Stomach smooth muscle (tissue), 2 donors: ENCODE measurements at regions not wholly inside any gene's neighbourhood (a gene's known extent, or its start where the extent isn't known, plus 50 kb on each side); places are given as distances from the start of the nearest gene placed in this dataset.
"Not testable (repeated sequence)": the region's sequence is repeated elsewhere in the genome, so short reads cannot be mapped to it uniquely, and the experiment has no call there.

Source experiments
- H3K27ac ChIP-seq: one replicate; pipeline ENCODE4 v1.7.0; 2013; ENCODE audit warnings: mild to moderate bottlenecking, low read length, inconsistent platforms
- H3K27me3 ChIP-seq, 2 donors: one replicate each; pipeline ENCODE4 v1.7.0; 2013; ENCODE audit warnings: low read length in 2 of 2; ENCODE audit not compliant: insufficient read depth in 2 of 2, control insufficient read depth in 1 of 2
- H3K36me3 ChIP-seq, 2 donors: one replicate each; pipeline ENCODE4 v1.7.0; 2013; ENCODE audit warnings: low read length in 2 of 2; ENCODE audit not compliant: control insufficient read depth in 2 of 2, insufficient read depth in 2 of 2
- H3K4me1 ChIP-seq: one replicate; pipeline ENCODE4 v1.7.0; 2013; ENCODE audit warnings: low read length; ENCODE audit not compliant: control insufficient read depth, insufficient read depth
- H3K4me3 ChIP-seq, 2 donors: one replicate each; pipeline ENCODE4 v1.7.0; 2013; ENCODE audit warnings: low read length in 2 of 2
- H3K9ac ChIP-seq, 2 donors: one replicate each; pipeline ENCODE4 v1.7.0; 2013; ENCODE audit warnings: low read length in 2 of 2, mild to moderate bottlenecking in 1 of 2
- H3K9me3 ChIP-seq, 2 donors: one replicate each; pipeline ENCODE4 v1.7.0; 2013; ENCODE audit warnings: low read length in 2 of 2; ENCODE audit not compliant: control insufficient read depth in 2 of 2
- donor health status: healthy.
- donor health status: Pancreatic carcinoma.

GRCh38 chr4:131683314-131683713 lies 1465.8 kb upstream of the PCDH10 start:
- H3K9me3 ChIP-seq, H3K27ac ChIP-seq, H3K4me1 ChIP-seq, H3K4me3 ChIP-seq, H3K27me3 ChIP-seq, H3K9ac ChIP-seq, H3K36me3 ChIP-seq: not testable (repeated sequence)

DNA sequence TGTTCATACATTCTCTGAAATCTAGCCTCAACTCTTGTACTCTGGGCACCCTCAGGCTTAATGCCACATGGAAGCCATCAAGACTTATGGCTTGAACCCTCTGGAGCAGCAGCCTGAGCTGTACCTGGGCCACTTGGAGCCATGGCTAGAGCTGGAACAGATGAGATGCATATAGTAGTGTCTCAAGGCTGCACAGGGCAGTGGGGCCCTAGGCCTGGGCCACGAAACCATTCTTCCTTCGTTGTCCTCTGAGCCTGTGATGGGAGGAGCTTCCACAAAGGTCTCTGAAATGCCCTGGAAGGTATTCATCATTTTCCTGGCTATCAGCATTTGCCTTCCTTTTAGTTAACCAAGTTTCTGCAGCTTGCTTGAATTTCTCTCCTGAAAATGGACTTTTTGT lies 1427.2 kb upstream of the PCDH10 start:
- Histone ChIP-seq H3K36me3 (no peaks in the 10 kb centered on the region), H3K9ac (no peak overlapping the region), H3K4me1 (no peaks in the 10 kb centered on the region), H3K4me3 (no peak overlapping the region), H3K27me3 (no peaks in the 10 kb centered on the region), H3K9me3 (no peaks in the 10 kb centered on the region), H3K27ac (no peak overlapping the region)

GRCh38 chr4:131723069-131723468 lies 1426.0 kb upstream of the PCDH10 start:
- H3K9ac ChIP-seq, H3K36me3 ChIP-seq, H3K27ac ChIP-seq, H3K4me1 ChIP-seq, H3K4me3 ChIP-seq, H3K27me3 ChIP-seq, H3K9me3 ChIP-seq: not testable (repeated sequence)

DNA sequence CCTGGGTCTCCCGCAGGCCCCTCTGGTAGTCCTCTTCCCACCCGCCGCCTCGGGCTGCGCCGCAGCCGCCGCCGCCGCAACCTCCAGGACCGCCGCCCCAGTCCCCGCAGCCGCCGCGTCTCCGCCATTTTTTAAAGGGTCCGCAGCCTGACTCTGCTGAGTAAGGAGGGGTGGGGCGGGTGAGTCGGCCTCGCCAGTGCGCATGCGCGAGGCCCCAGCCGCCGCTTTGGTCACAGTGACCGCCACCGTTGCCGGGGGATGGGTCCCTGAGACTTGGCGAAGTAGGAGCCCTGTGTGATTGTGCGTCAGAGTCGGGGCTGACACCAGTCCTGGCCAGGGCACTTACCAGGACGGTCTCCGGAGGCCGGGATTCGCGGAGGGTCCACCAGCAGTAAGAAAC lies 1424.2 kb upstream of the PCDH10 start:
- H3K36me3 ChIP-seq, H3K4me1 ChIP-seq, H3K27me3 ChIP-seq, H3K27ac ChIP-seq, H3K9me3 ChIP-seq, H3K9ac ChIP-seq: not testable (repeated sequence)
- H3K4me3 ChIP-seq: peak overlapping the region in 1 of 2 donors; percentile 52

DNA sequence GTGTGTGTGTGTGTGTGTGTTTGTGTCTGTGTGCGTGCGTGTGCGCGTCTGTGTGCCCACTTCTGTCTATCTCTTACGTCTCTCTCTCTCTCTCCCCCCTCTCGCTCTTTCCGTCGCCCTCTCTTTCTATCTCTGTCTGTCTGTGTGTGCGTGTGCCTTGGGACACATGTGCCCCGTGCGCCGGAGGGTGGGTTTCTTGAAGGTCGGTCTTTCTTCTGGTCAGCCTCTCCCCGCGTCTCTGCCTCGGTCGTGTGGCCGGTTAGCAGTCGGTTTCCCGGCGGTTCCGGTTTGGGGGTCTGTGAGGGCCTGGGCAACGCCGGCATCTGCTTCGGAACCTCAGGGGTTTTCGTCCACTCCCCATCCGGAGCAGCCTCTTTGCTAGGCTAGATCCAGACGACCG lies 1423.6 kb upstream of the PCDH10 start:
- H3K27ac ChIP-seq, H3K27me3 ChIP-seq, H3K4me3 ChIP-seq, H3K36me3 ChIP-seq, H3K4me1 ChIP-seq, H3K9ac ChIP-seq, H3K9me3 ChIP-seq: not testable (repeated sequence)

DNA sequence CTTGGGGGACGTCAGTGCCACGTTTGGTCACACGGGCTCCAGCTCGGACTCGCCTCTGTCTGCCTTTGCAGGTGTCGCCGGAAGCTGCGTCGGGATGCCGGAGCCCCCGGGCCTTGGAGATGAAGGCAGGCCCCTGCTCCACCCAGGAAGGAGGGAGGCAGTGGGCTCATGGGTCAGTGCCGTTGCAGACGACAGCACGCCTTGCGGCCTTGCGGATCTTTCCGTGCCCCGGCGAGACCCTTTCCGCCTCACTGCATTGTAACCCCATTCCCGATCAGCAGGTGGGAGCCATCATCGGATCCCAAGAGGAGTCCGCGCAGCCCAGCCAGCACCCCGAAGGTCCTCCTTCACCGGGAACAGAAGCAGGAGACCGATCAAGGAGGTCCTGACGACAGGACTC lies 1422.2 kb upstream of the PCDH10 start:
- H3K4me1 ChIP-seq, H3K4me3 ChIP-seq, H3K9me3 ChIP-seq, H3K36me3 ChIP-seq, H3K9ac ChIP-seq, H3K27me3 ChIP-seq, H3K27ac ChIP-seq: not testable (repeated sequence)

GRCh38 chr4:131727418-131727817 lies 1421.7 kb upstream of the PCDH10 start:
- not testable (repeated sequence) for H3K4me3 ChIP-seq, H3K36me3 ChIP-seq, H3K27ac ChIP-seq, H3K27me3 ChIP-seq, H3K9ac ChIP-seq, H3K9me3 ChIP-seq, H3K4me1 ChIP-seq

GRCh38 chr4:131729205-131729604 lies 1419.9 kb upstream of the PCDH10 start:
- not testable (repeated sequence) for H3K36me3 ChIP-seq, H3K9me3 ChIP-seq, H3K4me3 ChIP-seq, H3K4me1 ChIP-seq, H3K9ac ChIP-seq, H3K27ac ChIP-seq, H3K27me3 ChIP-seq

DNA sequence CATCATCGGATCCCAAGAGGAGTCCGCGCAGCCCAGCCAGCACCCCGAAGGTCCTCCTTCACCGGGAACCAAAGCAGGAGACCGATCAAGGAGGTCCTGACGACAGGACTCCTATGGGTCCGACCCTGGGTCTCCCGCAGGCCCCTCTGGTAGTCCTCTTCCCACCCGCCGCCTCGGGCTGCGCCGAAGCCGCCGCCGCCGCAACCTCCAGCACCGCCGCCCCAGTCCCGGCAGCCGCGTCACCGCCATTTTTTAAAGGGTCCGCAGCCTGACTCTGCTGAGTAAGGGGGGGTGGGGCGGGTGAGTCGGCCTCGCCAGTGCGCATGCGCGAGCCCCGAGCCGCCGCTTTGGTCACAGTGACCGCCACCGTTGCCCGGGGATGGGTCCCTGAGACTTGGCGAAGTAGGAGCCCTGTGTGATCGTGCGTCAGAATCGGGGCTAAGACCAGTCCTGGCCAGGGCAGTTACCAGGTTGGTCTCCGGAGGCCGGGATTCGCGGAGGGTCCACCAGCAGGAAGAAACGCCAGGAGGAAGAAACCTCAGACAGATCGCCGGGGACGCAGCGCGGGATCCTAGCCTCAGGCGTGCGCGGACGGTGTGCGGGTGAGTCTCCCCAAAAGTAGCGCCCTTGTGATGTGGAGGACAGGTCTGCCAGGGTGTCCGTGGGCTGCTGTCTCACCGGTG lies 1419.2 kb upstream of the PCDH10 start:
- H3K4me3 ChIP-seq, H3K9me3 ChIP-seq, H3K27me3 ChIP-seq, H3K9ac ChIP-seq, H3K36me3 ChIP-seq, H3K27ac ChIP-seq, H3K4me1 ChIP-seq: not testable (repeated sequence)

DNA sequence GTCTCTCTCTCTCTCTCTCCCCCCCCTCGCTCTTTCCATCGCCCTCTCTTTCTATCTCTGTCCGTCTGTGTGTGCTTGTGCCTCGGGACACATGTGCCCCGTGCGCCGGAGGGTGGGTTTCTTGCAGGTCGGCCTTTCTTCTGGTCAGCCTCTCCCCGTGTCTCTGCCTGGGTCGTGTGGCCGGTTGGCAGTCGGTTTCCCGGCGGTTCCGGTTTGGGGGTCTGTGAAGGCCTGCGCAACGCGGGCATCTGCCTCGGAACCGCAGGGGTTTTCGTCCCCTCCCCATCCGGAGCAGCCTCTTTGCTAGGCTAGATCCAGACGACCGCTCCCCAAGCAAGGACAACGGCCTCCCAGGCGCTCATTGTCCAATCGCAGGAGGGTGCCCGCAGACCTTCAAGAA lies 1418.5 kb upstream of the PCDH10 start:
- not testable (repeated sequence) for H3K9ac ChIP-seq, H3K27ac ChIP-seq

DNA sequence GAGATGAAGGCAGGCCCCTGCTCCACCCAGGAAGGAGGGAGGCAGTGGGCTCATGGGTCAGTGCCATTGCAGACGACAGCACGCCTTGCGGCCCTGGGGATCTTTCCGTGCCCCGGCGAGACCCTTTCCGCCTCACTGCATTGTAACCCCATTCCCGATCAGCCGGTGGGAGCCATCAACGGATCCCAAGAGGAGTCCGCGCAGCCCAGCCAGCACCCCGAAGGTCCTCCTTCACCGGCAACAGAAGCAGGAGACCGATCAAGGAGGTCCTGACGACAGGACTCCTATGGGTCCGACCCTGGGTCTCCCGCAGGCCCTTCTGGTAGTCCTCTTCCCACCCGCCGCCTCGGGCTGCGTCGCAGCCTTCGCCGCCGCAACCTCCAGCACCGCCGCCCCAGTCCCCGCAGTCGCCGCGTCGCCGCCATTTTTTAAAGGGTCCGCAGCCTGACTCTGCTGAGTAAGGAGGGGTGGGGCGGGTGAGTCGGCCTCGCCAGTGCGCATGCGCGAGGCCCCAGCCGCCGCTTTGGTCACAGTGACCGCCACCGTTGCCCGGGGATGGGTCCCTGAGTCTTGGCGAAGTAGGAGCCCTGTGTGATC lies 1417.0 kb upstream of the PCDH10 start:
- H3K4me3 ChIP-seq, H3K27ac ChIP-seq, H3K9ac ChIP-seq: not testable (repeated sequence)

More for the DNA sequence above, 1418.5 kb upstream of the PCDH10 start:
- not testable (repeated sequence) for H3K36me3 ChIP-seq, H3K4me1 ChIP-seq, H3K9me3 ChIP-seq, H3K27me3 ChIP-seq, H3K4me3 ChIP-seq

More for the DNA sequence above, 1417.0 kb upstream of the PCDH10 start:
- not testable (repeated sequence) for H3K27me3 ChIP-seq, H3K36me3 ChIP-seq, H3K4me1 ChIP-seq, H3K9me3 ChIP-seq
